Lower leg skin (tissue), 3 donors: ENCODE measurements at regions not wholly inside any gene's neighbourhood (a gene's known extent, or its start where the extent isn't known, plus 50 kb on each side); places are given as distances from the start of the nearest gene placed in this dataset.

Source experiments
- CTCF ChIP-seq, 3 donors: fragments of 450-650 bp; IDR thresholded peaks; one replicate each; pipeline ENCODE4 v1.5.1; 2016; ENCODE audit warnings: antibody characterized with exemption in 3 of 3, mild to moderate bottlenecking in 3 of 3, moderate library complexity in 2 of 3
- POLR2A ChIP-seq, 2 donors: fragments of 450-650 bp; IDR thresholded peaks; one replicate each; pipeline ENCODE4 v1.6.1; 2016 to 2017; ENCODE audit warnings: antibody characterized with exemption in 2 of 2, mild to moderate bottlenecking in 1 of 2, moderate library complexity in 1 of 2

- no peak for TF ChIP-seq CTCF (IDR thresholded peaks at IDR 0.05)
- TF ChIP-seq POLR2A (IDR thresholded peaks at IDR 0.05): no peak
Observed at GRCh38 chr13:106689906-106690305, 122.0 kb upstream of the ARGLU1 start.
